ENCODE measurements at regions not wholly inside any gene's neighbourhood (a gene's known extent, or its start where the extent isn't known, plus 50 kb on each side); places are given as distances from the start of the nearest gene placed in this dataset.

DNA sequence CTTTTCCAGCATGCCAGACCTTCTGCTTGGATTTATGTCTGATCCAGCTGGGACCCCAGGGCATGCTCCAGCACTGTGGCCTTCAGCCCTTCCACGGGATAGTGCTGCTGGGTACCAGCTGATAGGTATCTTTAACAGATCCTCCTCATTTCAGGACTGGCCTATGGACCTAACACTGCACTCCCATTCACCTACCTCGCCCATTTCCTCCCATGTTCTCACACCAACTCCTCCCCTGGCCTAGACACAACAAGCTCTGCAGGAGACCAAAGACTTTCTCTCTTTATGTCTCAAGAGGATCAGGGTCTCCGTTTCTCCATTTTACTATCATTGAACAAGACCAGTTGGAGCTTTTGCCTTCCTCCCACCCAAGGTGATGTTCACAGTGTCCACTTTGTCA lies 140.0 kb upstream of the TMCC3 start:
- Mint-ChIP-seq H3K9me3 (ENCODE audit: insufficient read depth) (no peaks in the 10 kb centered on the region), H3K27me3 (ENCODE audit: low read depth) (peaks cover 4% of the 10 kb centered on the region), H3K4me1 (ENCODE audit: low read depth) (peaks cover 10% of the 10 kb centered on the region), H3K36me3 (ENCODE audit: low read depth) (no peaks in the 10 kb centered on the region), H3K27ac (no peak overlapping the region), H3K4me3 (no peak overlapping the region)
- DNase-seq = no peak
- POLR2A ChIA-PET = no interaction called here
- no peak for ATAC-seq
- CTCF ChIA-PET = no interaction called here

DNA sequence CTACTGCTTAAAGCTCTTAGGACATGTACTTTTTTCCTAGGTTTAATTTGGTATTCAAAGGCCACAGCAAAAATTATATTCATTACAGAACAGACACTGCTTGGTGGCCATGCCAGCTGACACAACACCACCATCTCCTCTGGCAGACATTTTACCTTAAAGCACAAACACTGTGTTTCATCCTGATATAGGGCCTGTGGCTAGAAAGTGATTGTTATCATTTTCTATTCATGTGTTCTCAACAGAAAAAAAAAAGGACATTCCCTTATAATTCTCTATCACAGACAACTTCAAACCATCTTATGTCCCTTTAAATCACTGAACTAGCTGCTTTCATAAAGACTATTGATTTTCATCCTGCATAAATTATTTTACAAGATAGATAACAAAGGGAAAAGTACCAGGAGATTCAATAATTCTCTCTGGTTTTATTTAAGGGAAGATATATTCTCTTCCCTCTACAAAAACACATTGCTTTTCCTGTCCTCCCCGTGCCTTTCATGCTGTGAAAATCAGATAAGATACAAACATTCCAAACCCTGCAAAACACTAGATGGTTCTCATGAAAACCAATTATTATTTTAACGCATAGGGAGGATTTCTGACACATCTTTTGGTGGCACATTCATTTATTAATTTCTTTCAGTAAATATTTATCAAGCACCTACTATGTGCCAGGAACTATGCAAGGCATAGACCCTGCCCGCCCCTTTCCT lies 139.3 kb upstream of the TMCC3 start:
- peaks cover 4% of the 10 kb centered on the region for H3K4me1 Mint-ChIP-seq (ENCODE audit: low read depth)
- peaks cover 4% of the 10 kb centered on the region for H3K27me3 Mint-ChIP-seq (ENCODE audit: low read depth)
- no peak overlapping the region for H3K4me3 Mint-ChIP-seq
- no peaks in the 10 kb centered on the region for H3K9me3 Mint-ChIP-seq (ENCODE audit: insufficient read depth)
- no peak for DNase-seq
- ChIA-PET CTCF (no interaction called here), POLR2A (no interaction called here)
- no peak overlapping the region for H3K27ac Mint-ChIP-seq
- H3K36me3 Mint-ChIP-seq (ENCODE audit: low read depth) = no peaks in the 10 kb centered on the region
- ATAC-seq = no peak

DNA sequence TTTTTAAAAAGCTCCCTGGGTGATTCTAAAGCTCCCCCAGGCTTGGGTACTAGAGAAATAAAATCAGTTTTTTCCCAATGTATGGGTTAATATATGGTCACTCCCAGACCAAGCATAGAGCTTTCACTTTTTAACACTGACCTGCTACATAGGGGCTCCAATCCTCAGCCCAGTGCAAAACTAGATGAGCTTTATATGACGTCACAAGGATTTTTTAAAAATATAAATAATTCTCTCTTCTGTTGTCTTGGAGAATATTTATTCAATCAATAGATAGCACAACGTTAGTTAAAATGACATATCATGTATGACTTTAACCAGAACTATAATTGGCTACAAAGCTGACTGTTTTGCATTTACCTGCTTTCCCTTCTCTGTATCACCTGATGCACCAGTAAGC lies 137.9 kb upstream of the TMCC3 start:
- Mint-ChIP-seq H3K27ac (no peak overlapping the region), H3K27me3 (ENCODE audit: low read depth) (peaks cover 10% of the 10 kb centered on the region), H3K4me3 (no peak overlapping the region), H3K36me3 (ENCODE audit: low read depth) (no peaks in the 10 kb centered on the region), H3K9me3 (ENCODE audit: insufficient read depth) (no peaks in the 10 kb centered on the region), H3K4me1 (ENCODE audit: low read depth) (no peaks in the 10 kb centered on the region)
- CTCF ChIA-PET = interaction anchor here (1.2 kb wide), 1 partner anchor 13 kb away, joined by 3 read pairs; no protein-coding TSS in a partner anchor
- DNase-seq (no peak), ATAC-seq (no peak)
- POLR2A ChIA-PET = no interaction called here

DNA sequence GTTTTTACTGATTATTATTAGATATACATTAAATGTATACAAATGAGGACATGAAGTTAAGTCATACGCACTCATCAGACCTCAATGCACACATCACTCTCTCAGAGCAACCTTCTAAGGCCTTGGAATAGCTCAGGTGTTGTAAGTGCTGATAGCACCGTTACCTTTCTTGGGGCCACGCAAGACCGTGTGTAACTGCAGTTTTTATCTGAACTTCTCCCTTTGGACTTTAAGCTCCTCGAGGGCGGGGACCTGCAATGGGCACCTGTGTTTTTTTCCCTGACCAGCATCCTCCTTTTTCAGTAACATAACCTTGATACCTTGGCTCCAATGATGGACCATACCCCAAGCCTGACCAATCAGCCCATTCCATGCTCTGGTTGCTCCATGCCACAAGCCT lies 136.5 kb upstream of the TMCC3 start:
- Mint-ChIP-seq H3K4me1 (ENCODE audit: low read depth) (no peaks in the 10 kb centered on the region), H3K27ac (no peak overlapping the region), H3K4me3 (no peak overlapping the region), H3K9me3 (ENCODE audit: insufficient read depth) (no peaks in the 10 kb centered on the region), H3K27me3 (ENCODE audit: low read depth) (peaks cover 12% of the 10 kb centered on the region), H3K36me3 (ENCODE audit: low read depth) (no peaks in the 10 kb centered on the region)
- ChIA-PET POLR2A (no interaction called here), CTCF (no interaction called here)
- no peak for DNase-seq
- no peak for ATAC-seq

DNA sequence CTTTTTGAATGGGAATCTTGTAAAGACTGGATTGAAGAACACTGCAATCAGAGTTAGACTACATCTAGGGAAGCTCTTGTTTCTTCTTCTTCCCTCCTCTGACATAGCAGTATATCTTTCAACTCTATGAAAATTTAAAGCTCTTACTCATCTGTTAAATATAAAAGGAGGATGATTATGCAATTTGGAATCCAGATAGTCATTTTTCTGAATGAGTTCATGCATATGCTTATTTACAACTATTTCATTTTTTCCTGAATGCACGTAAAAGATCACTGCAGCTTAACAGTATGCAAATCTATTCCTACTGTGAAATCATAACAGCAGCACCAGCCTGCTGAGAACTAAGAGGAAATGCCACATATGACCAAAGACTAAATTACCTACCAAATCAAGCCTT lies 133.5 kb upstream of the TMCC3 start:
- Mint-ChIP-seq H3K9me3 (ENCODE audit: insufficient read depth) (no peaks in the 10 kb centered on the region), H3K4me3 (no peak overlapping the region), H3K27ac (no peak overlapping the region), H3K4me1 (ENCODE audit: low read depth) (no peaks in the 10 kb centered on the region), H3K36me3 (ENCODE audit: low read depth) (no peaks in the 10 kb centered on the region), H3K27me3 (ENCODE audit: low read depth) (peaks cover 7% of the 10 kb centered on the region)
- no peak for ATAC-seq
- ChIA-PET POLR2A (interaction anchor here (0.7 kb wide), 1 partner anchor 789 kb away, joined by 3 read pairs; no protein-coding TSS in a partner anchor), CTCF (no interaction called here)
- no peak for DNase-seq

DNA sequence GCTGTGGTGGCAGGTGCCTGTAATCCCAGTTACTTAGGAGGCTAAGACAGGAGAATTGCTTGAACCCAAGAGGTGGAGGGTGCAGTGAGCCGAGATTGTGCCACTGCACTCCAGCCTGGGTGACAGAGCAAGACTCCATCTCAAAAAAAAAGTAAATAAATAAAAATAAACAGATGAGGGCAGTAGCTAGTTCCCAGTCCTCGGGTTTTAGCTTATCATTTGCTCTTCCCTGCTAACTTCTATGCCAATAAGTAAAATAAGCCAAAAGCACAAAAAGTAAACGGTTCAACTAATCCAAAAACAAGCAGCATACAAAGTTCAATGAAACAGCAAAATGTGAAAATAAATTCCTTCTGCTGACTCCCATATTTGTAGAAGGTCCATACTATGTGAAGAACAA lies 133.0 kb upstream of the TMCC3 start:
- Mint-ChIP-seq H3K27ac (no peak overlapping the region), H3K4me1 (ENCODE audit: low read depth) (no peaks in the 10 kb centered on the region), H3K36me3 (ENCODE audit: low read depth) (no peaks in the 10 kb centered on the region), H3K4me3 (no peak overlapping the region), H3K27me3 (ENCODE audit: low read depth) (peaks cover 8% of the 10 kb centered on the region), H3K9me3 (ENCODE audit: insufficient read depth) (no peaks in the 10 kb centered on the region)
- ChIA-PET CTCF (no interaction called here), POLR2A (no interaction called here)
- ATAC-seq (no peak), DNase-seq (no peak)

DNA sequence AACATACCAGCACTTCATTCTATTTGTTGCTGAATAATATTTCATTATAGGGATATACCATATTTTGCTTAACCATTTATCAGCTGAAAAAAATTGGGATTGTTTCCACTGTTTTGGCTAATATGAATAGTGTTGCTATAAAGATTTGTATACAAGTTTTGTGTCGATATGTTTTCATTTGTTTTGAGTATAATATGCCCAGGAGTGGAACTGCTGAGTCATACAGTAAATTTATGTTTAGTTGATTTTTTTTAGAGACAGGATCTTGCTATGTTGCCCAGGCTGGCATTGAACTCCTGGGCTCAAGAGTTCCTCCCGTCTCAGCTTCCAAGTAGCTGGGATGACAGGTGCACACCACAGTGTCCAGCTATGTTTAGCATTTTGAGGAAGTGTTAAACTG lies 131.5 kb upstream of the TMCC3 start:
- DNase-seq (no peak), ATAC-seq (no peak)
- CTCF ChIA-PET = no interaction called here
- H3K4me1 Mint-ChIP-seq (ENCODE audit: low read depth) = no peaks in the 10 kb centered on the region
- no peaks in the 10 kb centered on the region for H3K9me3 Mint-ChIP-seq (ENCODE audit: insufficient read depth)
- H3K27me3 Mint-ChIP-seq (ENCODE audit: low read depth) = peaks cover 15% of the 10 kb centered on the region
- H3K4me3 Mint-ChIP-seq = no peak overlapping the region
- H3K36me3 Mint-ChIP-seq (ENCODE audit: low read depth) = no peaks in the 10 kb centered on the region
- POLR2A ChIA-PET = no interaction called here
- H3K27ac Mint-ChIP-seq = no peak overlapping the region

DNA sequence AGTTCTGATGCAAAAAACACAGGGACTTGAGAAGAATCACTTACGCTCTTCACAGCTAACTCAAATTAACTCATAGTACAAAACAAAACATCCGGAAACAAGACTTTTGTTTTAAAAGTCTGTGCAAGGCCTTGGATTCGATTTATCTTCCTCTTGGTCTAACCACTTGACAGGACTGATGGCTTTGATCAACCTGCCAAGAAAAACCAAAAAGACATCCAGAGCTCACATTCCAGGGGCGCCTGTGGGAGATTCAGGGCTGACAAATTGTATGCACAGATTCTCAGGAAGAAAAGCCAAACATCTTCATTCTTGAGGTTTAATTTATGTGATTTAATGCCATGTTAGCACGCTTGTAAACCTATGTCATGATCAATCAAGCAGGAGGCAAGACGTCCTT lies 129.1 kb upstream of the TMCC3 start:
- Mint-ChIP-seq H3K4me3 (no peak overlapping the region), H3K27me3 (ENCODE audit: low read depth) (peaks cover 18% of the 10 kb centered on the region), H3K9me3 (ENCODE audit: insufficient read depth) (no peaks in the 10 kb centered on the region), H3K36me3 (ENCODE audit: low read depth) (no peaks in the 10 kb centered on the region), H3K4me1 (ENCODE audit: low read depth) (no peaks in the 10 kb centered on the region), H3K27ac (no peak overlapping the region)
- DNase-seq (no peak), ATAC-seq (no peak)
- ChIA-PET CTCF (no interaction called here), POLR2A (no interaction called here)

DNA sequence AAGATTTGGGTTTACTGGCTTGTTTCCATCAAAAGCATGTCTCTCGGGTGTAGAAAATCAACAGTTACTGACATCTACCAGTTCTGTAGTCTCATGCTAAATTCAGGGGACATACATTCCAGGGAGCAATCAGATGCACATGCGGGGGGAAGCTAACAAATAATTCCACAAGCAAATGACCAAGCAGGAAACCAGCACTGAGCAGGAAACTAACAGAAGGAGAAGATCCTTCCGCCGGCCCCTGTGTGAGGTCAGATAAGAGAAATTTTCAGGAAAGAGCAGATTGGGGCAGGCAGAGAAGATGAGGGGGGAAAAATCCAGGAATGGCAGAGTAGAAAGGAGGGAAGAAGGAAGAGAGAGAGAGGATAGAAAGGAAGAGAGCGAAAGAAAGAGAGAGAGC lies 127.6 kb upstream of the TMCC3 start:
- POLR2A ChIA-PET = no interaction called here

DNA sequence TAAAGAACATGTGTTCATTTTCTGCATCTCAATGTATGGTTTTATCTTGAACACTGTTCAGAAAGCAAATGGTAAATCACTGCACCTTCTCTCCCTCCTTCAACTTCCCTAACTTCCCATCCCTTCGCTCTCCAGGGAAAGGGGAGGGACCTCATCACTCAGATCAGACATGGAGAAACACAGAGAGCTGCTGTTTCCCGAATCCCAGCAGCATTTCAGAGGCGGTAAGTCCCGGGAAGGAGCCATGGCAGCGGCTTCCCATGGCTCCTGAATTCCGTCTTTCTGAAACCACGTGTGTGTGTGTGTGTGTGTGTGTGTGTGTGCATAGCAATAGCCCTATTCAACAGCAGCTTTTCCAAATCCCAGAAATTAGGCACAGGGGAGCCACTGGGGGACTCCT lies 125.4 kb upstream of the TMCC3 start:
- CTCF ChIA-PET = no interaction called here
- ATAC-seq (no peak), DNase-seq (no peak)
- POLR2A ChIA-PET = interaction anchor here (0.6 kb wide), 1 partner anchor 952 kb away, joined by 4 read pairs; no protein-coding TSS in a partner anchor
- Mint-ChIP-seq H3K27me3 (ENCODE audit: low read depth) (peaks cover 19% of the 10 kb centered on the region), H3K27ac (no peak overlapping the region), H3K9me3 (ENCODE audit: insufficient read depth) (no peaks in the 10 kb centered on the region), H3K36me3 (ENCODE audit: low read depth) (no peaks in the 10 kb centered on the region), H3K4me3 (no peak overlapping the region), H3K4me1 (ENCODE audit: low read depth) (no peaks in the 10 kb centered on the region)

More for the DNA sequence above, 127.6 kb upstream of the TMCC3 start:
- no peak overlapping the region for H3K4me3 Mint-ChIP-seq
- no peak for ATAC-seq
- CTCF ChIA-PET = no interaction called here
- no peak overlapping the region for H3K27ac Mint-ChIP-seq
- no peaks in the 10 kb centered on the region for H3K4me1 Mint-ChIP-seq (ENCODE audit: low read depth)
- DNase-seq = no peak
- peaks cover 15% of the 10 kb centered on the region for H3K27me3 Mint-ChIP-seq (ENCODE audit: low read depth)
- no peaks in the 10 kb centered on the region for H3K36me3 Mint-ChIP-seq (ENCODE audit: low read depth)
- H3K9me3 Mint-ChIP-seq (ENCODE audit: insufficient read depth) = no peaks in the 10 kb centered on the region

DNA sequence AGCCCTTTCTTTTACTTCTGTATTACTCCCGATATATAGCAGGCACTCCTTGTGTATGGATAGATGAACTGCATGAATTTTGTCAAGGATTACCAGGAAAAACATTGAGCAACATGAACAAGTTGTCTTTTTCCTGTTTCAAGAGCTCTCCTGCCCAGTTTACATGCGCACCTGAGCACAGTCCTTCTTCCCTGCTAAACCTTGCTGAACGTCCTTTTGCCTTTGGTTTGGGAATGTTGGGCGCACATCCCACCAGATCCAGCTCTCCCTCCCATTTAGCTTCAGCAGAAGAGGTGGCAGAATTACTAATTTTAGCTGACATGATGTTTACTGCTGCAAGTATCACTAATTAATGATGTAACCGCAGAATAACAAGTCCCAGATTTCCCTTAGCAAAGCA lies 121.4 kb upstream of the TMCC3 start:
- ATAC-seq (no peak), DNase-seq (no peak)
- peaks cover 32% of the 10 kb centered on the region for H3K27me3 Mint-ChIP-seq (ENCODE audit: low read depth)
- H3K4me1 Mint-ChIP-seq (ENCODE audit: low read depth) = peaks cover 7% of the 10 kb centered on the region
- H3K9me3 Mint-ChIP-seq (ENCODE audit: insufficient read depth) = no peaks in the 10 kb centered on the region
- ChIA-PET POLR2A (no interaction called here), CTCF (no interaction called here)
- H3K27ac Mint-ChIP-seq = no peak overlapping the region
- H3K36me3 Mint-ChIP-seq (ENCODE audit: low read depth) = no peaks in the 10 kb centered on the region
- no peak overlapping the region for H3K4me3 Mint-ChIP-seq

DNA sequence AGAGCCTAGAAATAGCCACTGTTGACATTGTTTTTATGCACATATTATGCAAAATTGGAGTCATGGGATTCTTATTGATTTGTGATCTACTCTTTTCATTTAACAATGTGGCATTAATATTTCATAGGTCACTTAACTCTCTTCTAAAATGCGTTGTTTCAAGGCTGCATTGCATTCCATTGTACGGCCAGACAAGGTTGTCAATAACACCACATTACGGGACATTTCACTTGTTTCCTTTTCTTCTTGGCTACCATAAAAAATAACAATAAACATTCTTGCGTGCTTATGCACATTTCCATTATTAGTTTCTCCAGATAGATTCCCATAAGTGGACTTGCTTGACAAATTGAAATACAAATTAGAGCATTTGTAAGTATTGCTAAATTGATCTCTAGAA lies 120.8 kb upstream of the TMCC3 start:
- ChIA-PET POLR2A (no interaction called here), CTCF (no interaction called here)
- no peak for ATAC-seq
- Mint-ChIP-seq H3K27ac (no peak overlapping the region), H3K4me1 (ENCODE audit: low read depth) (peaks cover 7% of the 10 kb centered on the region), H3K27me3 (ENCODE audit: low read depth) (peaks cover 34% of the 10 kb centered on the region), H3K36me3 (ENCODE audit: low read depth) (no peaks in the 10 kb centered on the region), H3K9me3 (ENCODE audit: insufficient read depth) (no peaks in the 10 kb centered on the region), H3K4me3 (no peak overlapping the region)
- DNase-seq = no peak

DNA sequence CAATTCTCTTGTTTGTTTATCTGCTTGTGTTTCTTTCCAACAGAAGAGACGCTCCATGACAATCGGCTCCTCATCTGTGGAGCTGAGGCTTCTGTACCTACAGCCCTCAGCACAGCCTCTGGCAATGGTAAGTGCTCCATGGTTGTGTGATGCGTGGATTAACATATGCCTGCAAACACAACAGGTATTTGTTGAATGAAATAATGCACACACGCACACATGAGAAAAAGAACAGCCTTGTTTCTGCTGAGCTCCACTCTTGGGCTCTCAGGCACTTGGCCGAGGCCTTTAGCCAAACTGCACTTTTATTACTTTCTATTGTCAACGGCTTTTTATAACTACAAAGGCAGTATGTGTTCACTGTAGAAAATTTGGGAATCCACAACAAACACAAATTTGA lies 120.4 kb upstream of the TMCC3 start:
- no peak for ATAC-seq
- Mint-ChIP-seq H3K9me3 (ENCODE audit: insufficient read depth) (no peaks in the 10 kb centered on the region), H3K36me3 (ENCODE audit: low read depth) (no peaks in the 10 kb centered on the region), H3K4me1 (ENCODE audit: low read depth) (peaks cover 7% of the 10 kb centered on the region), H3K27me3 (ENCODE audit: low read depth) (peaks cover 33% of the 10 kb centered on the region), H3K27ac (no peak overlapping the region), H3K4me3 (no peak overlapping the region)
- POLR2A ChIA-PET = no interaction called here
- DNase-seq = no peak
- CTCF ChIA-PET = no interaction called here

Measured in activated CD8-positive, alpha-beta T cell treated with anti-CD3 and anti-CD28 coated beads, Interleukin-2, amount 10 ng/mL, durations not matched to agents 7 days and 5 days (primary cell).